ENCODE measurements at regions not wholly inside any gene's neighbourhood (a gene's known extent, or its start where the extent isn't known, plus 50 kb on each side); places are given as distances from the start of the nearest gene placed in this dataset.

DNA sequence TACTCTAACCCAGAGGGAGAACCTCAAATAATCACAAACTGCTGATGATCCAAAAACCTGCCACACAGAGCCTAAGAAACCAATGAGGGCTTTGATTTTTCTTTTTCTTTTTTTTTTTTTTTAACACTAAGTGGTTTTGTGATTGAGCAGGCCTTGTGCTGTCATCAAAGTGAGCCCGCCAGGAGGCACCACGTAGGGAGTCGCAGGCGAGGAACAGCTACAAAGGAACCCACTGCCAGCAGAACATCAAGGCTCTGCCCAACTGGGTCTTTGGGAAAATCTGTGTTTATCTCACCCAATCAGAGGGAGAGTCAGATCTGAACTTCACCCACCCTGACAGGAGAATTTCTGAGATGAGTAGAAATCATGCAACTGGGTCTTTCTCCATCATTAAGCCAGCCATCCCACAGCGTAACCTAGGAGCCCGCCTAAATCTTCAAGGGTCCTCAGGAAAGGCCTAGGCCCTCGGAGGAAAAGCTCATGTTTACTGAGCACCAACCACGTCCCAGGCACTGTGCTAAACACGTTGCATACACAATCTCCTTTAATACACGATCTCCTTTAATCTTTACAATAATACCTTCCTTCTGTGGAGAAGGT, 126.9 kb upstream of the FSTL4 start:
- FAIRE-seq (no peak), DNase-seq (ENCODE audit: insufficient read length, low spot score) (no peak)
- TF ChIP-seq POU2F2 (IDR thresholded peaks at IDR 0.05; ENCODE audit: low read depth, low read length) (no peak), TAF1 (IDR thresholded peaks at IDR 0.05; ENCODE audit: low read depth, low read length) (no peak), POLR2A (IDR thresholded peaks at IDR 0.05; ENCODE audit: low read depth, low read length) (no peak), PAX5 (IDR thresholded peaks at IDR 0.05; ENCODE audit: insufficient read depth, low read length, severe bottlenecking) (no peak), SPI1 (IDR thresholded peaks at IDR 0.05; ENCODE audit: low read depth, low read length) (no peak), POLR2AphosphoS5 (IDR thresholded peaks at IDR 0.05; ENCODE audit: low read depth, low read length) (no peak)

DNA sequence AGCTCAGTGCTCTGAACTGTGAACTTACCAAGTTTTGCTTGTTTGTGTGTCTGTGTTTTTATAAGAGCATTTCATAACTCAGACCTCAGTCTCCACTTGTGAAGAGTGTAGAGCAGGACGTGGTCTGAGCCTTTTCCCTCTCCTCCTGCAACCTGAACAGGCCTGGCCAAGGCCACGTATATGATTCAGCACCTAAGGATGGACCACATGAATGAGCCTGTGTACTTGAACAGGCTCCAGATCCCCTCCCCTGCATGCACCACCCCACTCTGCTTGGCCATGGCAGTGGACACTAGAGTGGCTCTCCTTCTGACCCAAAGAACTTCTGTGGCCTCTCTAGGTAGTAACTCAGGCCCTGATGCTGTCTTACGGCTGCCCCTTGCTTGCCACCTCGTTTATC, 125.9 kb upstream of the FSTL4 start:
- TF ChIP-seq PAX5 (IDR thresholded peaks at IDR 0.05; ENCODE audit: insufficient read depth, low read length, severe bottlenecking) (no peak), POLR2A (IDR thresholded peaks at IDR 0.05; ENCODE audit: low read depth, low read length) (no peak)
- FAIRE-seq (no peak), DNase-seq (ENCODE audit: insufficient read length, low spot score) (no peak)

DNA sequence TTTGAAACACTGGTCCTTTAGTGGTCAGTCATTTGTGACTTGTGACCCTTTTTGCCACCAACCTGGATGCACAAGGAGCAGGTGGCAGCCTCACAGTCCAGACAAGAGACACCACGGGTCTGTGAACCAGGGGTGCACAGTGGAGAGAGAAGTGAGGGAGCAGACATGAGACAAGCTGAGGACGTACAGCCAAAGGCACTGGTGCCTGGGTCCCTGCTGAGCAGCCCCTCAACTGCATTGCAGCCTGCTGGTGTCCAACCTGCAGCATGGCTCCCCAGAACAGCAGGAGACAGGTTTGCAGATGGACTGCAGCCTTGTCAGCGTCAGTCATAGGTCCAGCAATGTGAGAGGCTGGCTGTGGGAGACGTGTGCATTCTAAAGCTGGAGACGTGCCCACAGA, 124.2 kb upstream of the FSTL4 start:
- FAIRE-seq = no peak
- no peak for DNase-seq (ENCODE audit: insufficient read length, low spot score)
- TF ChIP-seq PAX5 (IDR thresholded peaks at IDR 0.05; ENCODE audit: insufficient read depth, low read length, severe bottlenecking) (no peak), SPI1 (IDR thresholded peaks at IDR 0.05; ENCODE audit: low read depth, low read length) (no peak), TAF1 (IDR thresholded peaks at IDR 0.05; ENCODE audit: low read depth, low read length) (no peak), POLR2AphosphoS5 (IDR thresholded peaks at IDR 0.05; ENCODE audit: low read depth, low read length) (no peak), POU2F2 (IDR thresholded peaks at IDR 0.05; ENCODE audit: low read depth, low read length) (no peak), POLR2A (IDR thresholded peaks at IDR 0.05; ENCODE audit: low read depth, low read length) (no peak)

DNA sequence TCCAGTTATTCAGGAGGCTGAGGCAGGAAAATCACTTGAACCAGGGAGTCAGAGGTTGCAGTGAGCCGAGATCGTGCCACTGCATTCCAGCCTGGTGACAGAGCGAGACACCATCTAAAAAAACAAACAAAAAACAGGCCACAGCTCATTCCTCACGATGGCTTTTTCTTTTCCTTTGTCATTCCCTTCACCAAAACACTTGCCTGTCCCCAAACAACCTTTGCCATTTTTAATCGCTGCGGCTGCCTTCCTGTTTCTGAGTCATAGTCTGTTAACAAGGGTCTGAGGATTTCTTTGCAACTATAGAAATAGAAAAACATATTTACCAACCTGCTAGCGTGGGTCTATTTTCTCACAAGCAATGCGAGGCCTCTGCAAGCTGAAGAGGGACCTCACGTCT, 123.0 kb upstream of the FSTL4 start:
- DNase-seq (ENCODE audit: insufficient read length, low spot score) = no peak
- TF ChIP-seq TAF1 (IDR thresholded peaks at IDR 0.05; ENCODE audit: low read depth, low read length) (no peak), POLR2AphosphoS5 (IDR thresholded peaks at IDR 0.05; ENCODE audit: low read depth, low read length) (no peak), SPI1 (IDR thresholded peaks at IDR 0.05; ENCODE audit: low read depth, low read length) (no peak), POLR2A (IDR thresholded peaks at IDR 0.05; ENCODE audit: low read depth, low read length) (no peak), POU2F2 (IDR thresholded peaks at IDR 0.05; ENCODE audit: low read depth, low read length) (no peak), PAX5 (IDR thresholded peaks at IDR 0.05; ENCODE audit: insufficient read depth, low read length, severe bottlenecking) (no peak)
- FAIRE-seq = no peak

DNA sequence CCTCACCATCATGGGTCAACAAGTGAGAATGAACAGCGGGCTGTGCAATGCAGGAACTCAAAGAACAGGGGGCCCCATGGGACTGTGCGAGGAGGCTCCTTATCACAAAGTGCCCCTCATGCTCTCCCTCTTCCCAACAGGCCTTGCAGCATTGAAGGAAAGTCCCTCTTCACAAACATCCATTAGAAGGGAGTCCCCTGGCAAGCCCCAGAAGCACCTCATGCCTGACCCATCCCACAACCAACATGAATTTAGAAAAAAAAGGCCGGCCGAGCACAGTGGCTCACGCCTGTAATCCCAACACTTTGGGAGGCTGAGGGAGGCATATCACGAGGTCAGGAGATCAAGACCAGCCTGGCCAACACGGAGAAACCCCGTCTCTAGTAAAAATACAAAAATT, 122.6 kb upstream of the FSTL4 start:
- no peak for DNase-seq (ENCODE audit: insufficient read length, low spot score)

DNA sequence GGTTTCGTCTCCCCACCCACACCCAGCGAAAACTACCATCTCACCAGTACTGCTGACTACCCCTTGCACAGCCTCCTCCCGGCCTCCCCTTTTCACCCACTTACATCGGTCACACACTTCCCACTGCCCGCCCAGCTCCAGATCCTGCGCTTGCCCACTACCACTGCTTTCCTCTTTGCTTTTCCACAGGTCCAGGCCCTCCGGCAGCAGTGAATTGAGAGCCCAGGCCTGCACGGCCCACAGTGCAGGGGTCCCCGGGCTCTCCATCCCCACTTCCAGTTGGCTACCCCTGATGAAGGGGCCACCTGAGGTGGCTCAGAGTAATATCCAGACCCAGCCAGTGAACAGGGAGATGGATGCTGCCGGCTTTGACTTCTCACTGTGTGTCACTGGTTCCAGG, 120.2 kb upstream of the FSTL4 start:
- TF ChIP-seq POLR2A (IDR thresholded peaks at IDR 0.05; ENCODE audit: low read depth, low read length) (no peak), PAX5 (IDR thresholded peaks at IDR 0.05; ENCODE audit: insufficient read depth, low read length, severe bottlenecking) (no peak), POU2F2 (IDR thresholded peaks at IDR 0.05; ENCODE audit: low read depth, low read length) (no peak), TAF1 (IDR thresholded peaks at IDR 0.05; ENCODE audit: low read depth, low read length) (no peak), POLR2AphosphoS5 (IDR thresholded peaks at IDR 0.05; ENCODE audit: low read depth, low read length) (no peak)
- FAIRE-seq (no peak), DNase-seq (ENCODE audit: insufficient read length, low spot score) (no peak)

More for the DNA sequence above, 122.6 kb upstream of the FSTL4 start:
- TF ChIP-seq PAX5 (IDR thresholded peaks at IDR 0.05; ENCODE audit: insufficient read depth, low read length, severe bottlenecking) (no peak), POLR2A (IDR thresholded peaks at IDR 0.05; ENCODE audit: low read depth, low read length) (no peak), POLR2AphosphoS5 (IDR thresholded peaks at IDR 0.05; ENCODE audit: low read depth, low read length) (no peak), SPI1 (IDR thresholded peaks at IDR 0.05; ENCODE audit: low read depth, low read length) (no peak), POU2F2 (IDR thresholded peaks at IDR 0.05; ENCODE audit: low read depth, low read length) (no peak), TAF1 (IDR thresholded peaks at IDR 0.05; ENCODE audit: low read depth, low read length) (no peak)
- FAIRE-seq = no peak

DNA sequence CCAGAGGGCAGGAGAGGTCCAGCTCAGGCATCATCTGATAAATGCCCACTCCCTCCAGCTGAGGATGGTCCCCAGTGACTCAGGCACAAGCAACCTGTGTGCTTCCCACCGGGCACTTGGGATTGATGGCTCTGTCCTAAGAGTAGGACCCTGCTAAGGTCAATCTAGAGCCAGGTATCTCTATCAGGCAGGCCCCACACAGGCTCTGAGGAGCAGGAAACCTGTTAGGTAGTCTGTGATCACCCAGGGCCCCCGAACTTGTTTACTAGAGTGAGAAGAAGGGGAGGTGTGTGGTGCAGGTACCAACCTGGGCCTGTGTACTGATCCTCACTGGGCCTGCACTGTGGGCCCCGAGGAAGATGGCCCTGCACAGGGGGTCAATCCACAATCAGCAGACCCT, 119.6 kb upstream of the FSTL4 start:
- TF ChIP-seq POLR2A (IDR thresholded peaks at IDR 0.05; ENCODE audit: low read depth, low read length) (no peak), POU2F2 (IDR thresholded peaks at IDR 0.05; ENCODE audit: low read depth, low read length) (no peak), PAX5 (IDR thresholded peaks at IDR 0.05; ENCODE audit: insufficient read depth, low read length, severe bottlenecking) (no peak), SPI1 (IDR thresholded peaks at IDR 0.05; ENCODE audit: low read depth, low read length) (no peak), POLR2AphosphoS5 (IDR thresholded peaks at IDR 0.05; ENCODE audit: low read depth, low read length) (no peak), TAF1 (IDR thresholded peaks at IDR 0.05; ENCODE audit: low read depth, low read length) (no peak)
- FAIRE-seq (no peak), DNase-seq (ENCODE audit: insufficient read length, low spot score) (no peak)

DNA sequence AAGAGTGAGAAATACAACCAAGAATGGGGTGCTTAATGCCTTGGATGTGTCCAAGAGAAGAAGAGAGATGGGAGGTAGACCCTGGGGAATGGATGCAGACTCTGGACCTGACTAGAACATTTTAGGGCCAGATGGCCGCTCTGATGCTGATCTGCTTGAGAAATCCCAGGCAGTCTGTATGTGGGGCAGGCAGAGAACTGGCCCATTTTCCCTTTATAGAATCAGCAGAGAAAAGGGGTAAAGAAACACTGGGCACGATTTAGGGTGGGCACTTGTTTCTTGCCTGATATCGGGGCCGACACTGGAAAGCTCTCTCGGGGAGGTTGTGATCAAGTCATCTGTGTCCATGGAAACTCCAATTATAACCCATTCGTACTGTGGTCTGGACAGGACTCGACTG, 118.5 kb upstream of the FSTL4 start:
- DNase-seq (ENCODE audit: insufficient read length, low spot score) (no peak), FAIRE-seq (no peak)
- no peak for TF ChIP-seq PAX5 (IDR thresholded peaks at IDR 0.05; ENCODE audit: insufficient read depth, low read length, severe bottlenecking)
- no peak for TF ChIP-seq TAF1 (IDR thresholded peaks at IDR 0.05; ENCODE audit: low read depth, low read length)
- no peak for TF ChIP-seq POU2F2 (IDR thresholded peaks at IDR 0.05; ENCODE audit: low read depth, low read length)
- no peak for TF ChIP-seq POLR2AphosphoS5 (IDR thresholded peaks at IDR 0.05; ENCODE audit: low read depth, low read length)
- no peak for TF ChIP-seq POLR2A (IDR thresholded peaks at IDR 0.05; ENCODE audit: low read depth, low read length)
- TF ChIP-seq SPI1 (IDR thresholded peaks at IDR 0.05; ENCODE audit: low read depth, low read length) = no peak

DNA sequence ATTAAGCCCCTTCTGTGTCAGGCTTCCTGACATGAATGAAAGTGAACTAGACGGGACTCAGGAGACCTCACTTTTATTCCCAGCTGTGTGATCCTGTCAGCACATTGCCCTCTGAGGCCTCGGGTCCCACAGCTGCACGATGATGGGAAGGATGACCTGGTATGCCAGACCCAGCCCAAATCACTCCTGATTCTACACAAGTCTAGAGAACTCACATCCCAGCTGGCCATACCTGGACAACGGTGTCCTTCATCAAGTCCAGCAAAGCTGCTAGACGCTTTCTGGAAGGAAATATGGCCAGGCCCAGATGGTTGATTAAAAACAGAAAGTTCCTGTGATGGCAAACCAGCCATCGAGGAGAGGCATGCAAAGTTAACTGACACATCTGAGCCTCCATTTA, 118.0 kb upstream of the FSTL4 start:
- FAIRE-seq (no peak), DNase-seq (ENCODE audit: insufficient read length, low spot score) (no peak)
- TF ChIP-seq PAX5 (IDR thresholded peaks at IDR 0.05; ENCODE audit: insufficient read depth, low read length, severe bottlenecking) (no peak), POU2F2 (IDR thresholded peaks at IDR 0.05; ENCODE audit: low read depth, low read length) (no peak), TAF1 (IDR thresholded peaks at IDR 0.05; ENCODE audit: low read depth, low read length) (no peak), SPI1 (IDR thresholded peaks at IDR 0.05; ENCODE audit: low read depth, low read length) (no peak), POLR2A (IDR thresholded peaks at IDR 0.05; ENCODE audit: low read depth, low read length) (no peak), POLR2AphosphoS5 (IDR thresholded peaks at IDR 0.05; ENCODE audit: low read depth, low read length) (no peak)

DNA sequence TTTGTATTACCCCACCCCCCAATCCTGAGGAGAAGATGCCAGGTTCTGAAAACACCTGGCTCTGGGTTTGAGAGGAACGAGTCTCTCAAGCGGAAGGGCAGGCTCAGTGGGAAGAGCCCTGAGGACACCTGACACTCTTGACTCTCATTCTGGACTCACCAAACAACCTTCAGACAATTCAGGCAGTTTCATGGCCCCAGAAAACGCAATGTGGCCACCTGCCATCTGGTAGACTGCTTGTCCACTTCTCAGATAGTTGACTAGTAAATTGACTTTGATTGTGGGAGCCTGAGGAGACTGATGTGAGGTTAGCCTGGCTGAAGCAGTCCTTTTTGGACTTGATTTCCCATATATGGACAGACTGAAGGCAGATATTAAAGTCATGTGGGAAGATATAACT, 117.5 kb upstream of the FSTL4 start:
- DNase-seq (ENCODE audit: insufficient read length, low spot score) = no peak
- TF ChIP-seq POLR2A (IDR thresholded peaks at IDR 0.05; ENCODE audit: low read depth, low read length) (no peak), POU2F2 (IDR thresholded peaks at IDR 0.05; ENCODE audit: low read depth, low read length) (no peak), SPI1 (IDR thresholded peaks at IDR 0.05; ENCODE audit: low read depth, low read length) (no peak), PAX5 (IDR thresholded peaks at IDR 0.05; ENCODE audit: insufficient read depth, low read length, severe bottlenecking) (no peak), TAF1 (IDR thresholded peaks at IDR 0.05; ENCODE audit: low read depth, low read length) (no peak), POLR2AphosphoS5 (IDR thresholded peaks at IDR 0.05; ENCODE audit: low read depth, low read length) (no peak)
- no peak for FAIRE-seq
